Endothelial cell of umbilical vein (primary cell): ENCODE measurements at regions not wholly inside any gene's neighbourhood (a gene's known extent, or its start where the extent isn't known, plus 50 kb on each side); places are given as distances from the start of the nearest gene placed in this dataset.

Experiments used
- BruUV-seq: library from RNA; stranded (reverse); fragments of 400-500 nt; replicated peaks from 2 replicates; lab custom pipeline; 2021; lab: Mats Ljungman, UMichigan
- CTCF ChIA-PET: fragments of 300-600, 350-600 bp; sonication (Branson Sonifier 250); formaldehyde crosslinking; loops from one replicate; lab custom pipeline; 2021; ENCODE audit warnings: antibody characterized with exemption, inconsistent platforms; lab: Charles Lee
- POLR2A ChIA-PET: fragments of 300-600, 350-600 bp; sonication (Branson Sonifier 250); formaldehyde crosslinking; loops from one replicate; lab custom pipeline; 2021; ENCODE audit warnings: antibody characterized with exemption, inconsistent platforms; lab: Charles Lee
- DNase-seq: peaks from one replicate; pipeline ENCODE4 v3.0.0-alpha.2; 2011; ENCODE audit warnings: low read depth, low spot score
- FAIRE-seq: peaks from 2 replicates; lab custom pipeline; 2011; peaks lifted over from hg19 to GRCh38; lab: Jason Lieb, UNC
- H2AFZ ChIP-seq: 2 replicates; pipeline ENCODE4 v1.6.0; 2012; ENCODE audit warnings: low read depth, low read length, control low read depth, inconsistent platforms
- H3K27ac ChIP-seq: 2 replicates; pipeline ENCODE4 v1.5.1; 2011; ENCODE audit warnings: low read depth, mild to moderate bottlenecking, control low read depth, low read length, moderate library complexity; ENCODE audit not compliant: insufficient read depth
- H3K27me3 ChIP-seq, 2 experiments: 2 replicates each; pipeline versions ENCODE4 v1.6.0 to v1.6.1; 2011; ENCODE audit warnings: low read length in 2 of 2, mixed read lengths in 1 of 2; ENCODE audit not compliant: control insufficient read depth in 2 of 2, insufficient read depth in 2 of 2
- H3K36me3 ChIP-seq, 2 experiments: 2 replicates in 1 of 2; 3 replicates in 1 of 2; pipeline ENCODE4 v1.5.1; 2011; ENCODE audit warnings: low read length in 2 of 2, mild to moderate bottlenecking in 1 of 2, moderate library complexity in 1 of 2; ENCODE audit not compliant: control insufficient read depth in 2 of 2, insufficient read depth in 2 of 2; ENCODE audit errors: extremely low read depth in 1 of 2
- H3K4me1 ChIP-seq: 3 replicates; pipeline ENCODE4 v1.5.1; 2011; ENCODE audit warnings: mild to moderate bottlenecking, low read length; ENCODE audit not compliant: control insufficient read depth, insufficient read depth; ENCODE audit errors: extremely low read depth
- H3K4me2 ChIP-seq: 2 replicates; pipeline ENCODE4 v1.6.1; 2011; ENCODE audit warnings: low read length, control low read depth, mixed read lengths; ENCODE audit not compliant: insufficient read depth
- H3K4me3 ChIP-seq, 3 experiments: fragments of 200-600 bp in 1 of 3; sonication (generic), shearing (Covaris generic) in 1 of 3; replicated peaks in 1 of 3; 2 replicates each; pipeline ENCODE4 v1.5.1; 2011 to 2016; ENCODE audit warnings: control low read depth in 3 of 3, low read length in 3 of 3, mild to moderate bottlenecking in 2 of 3, inconsistent platforms in 1 of 3, low read depth in 1 of 3, moderate library complexity in 1 of 3; ENCODE audit not compliant: insufficient read depth in 1 of 3
- H3K79me2 ChIP-seq: 2 replicates; pipeline ENCODE4 v1.6.0; 2012; ENCODE audit warnings: low read length, inconsistent platforms; ENCODE audit not compliant: control insufficient read depth, insufficient read depth
- H3K9ac ChIP-seq: replicated peaks from 2 replicates; pipeline ENCODE3; 2011; ENCODE audit warnings: low read length, control low read depth; ENCODE audit not compliant: insufficient read depth; ENCODE audit errors: extremely low read depth
- H3K9me1 ChIP-seq: replicated peaks from 3 replicates; pipeline ENCODE4 v1.6.0; 2011; ENCODE audit warnings: mild to moderate bottlenecking, low read length; ENCODE audit not compliant: control insufficient read depth, insufficient read depth; ENCODE audit errors: extremely low read depth
- H3K9me3 ChIP-seq: replicated peaks from 2 replicates; pipeline ENCODE4 v1.5.1; 2012; ENCODE audit warnings: low read length, inconsistent platforms; ENCODE audit not compliant: control insufficient read depth, insufficient read depth
- H4K20me1 ChIP-seq: replicated peaks from 2 replicates; pipeline ENCODE3; 2011; ENCODE audit warnings: mild to moderate bottlenecking, low read length; ENCODE audit not compliant: control insufficient read depth, insufficient read depth; ENCODE audit errors: extremely low read depth
- CTCF ChIP-seq, 2 donors: IDR thresholded peaks; 1 replicate in 1 of 2; 2 replicates in 1 of 2; pipeline ENCODE4 v1.5.1; 2011; ENCODE audit warnings: low read length in 2 of 2, mild to moderate bottlenecking in 2 of 2, moderate library complexity in 2 of 2, control low read depth in 1 of 2, inconsistent platforms in 1 of 2, low read depth in 1 of 2; ENCODE audit not compliant: insufficient read depth in 1 of 2; ENCODE audit errors: extremely low read depth in 1 of 2
- EZH2 ChIP-seq: IDR thresholded peaks from 2 replicates; pipeline ENCODE4 v1.6.1; 2012; ENCODE audit warnings: borderline replicate concordance, low read depth, mild to moderate bottlenecking, moderate library complexity, low read length, inconsistent platforms; ENCODE audit not compliant: severe bottlenecking
- FOS ChIP-seq: IDR thresholded peaks from 2 replicates; pipeline ENCODE4 v1.6.1; 2011; ENCODE audit warnings: mild to moderate bottlenecking, low read length, moderate library complexity, borderline replicate concordance; ENCODE audit not compliant: insufficient read depth
- GATA2 ChIP-seq: IDR thresholded peaks from 2 replicates; pipeline ENCODE4 v1.7.0; 2011; ENCODE audit warnings: low read depth, mild to moderate bottlenecking, moderate library complexity, mixed read lengths, low read length; ENCODE audit not compliant: insufficient read length, insufficient read depth
- JUN ChIP-seq: IDR thresholded peaks from 2 replicates; pipeline ENCODE4 v1.6.1; 2011; ENCODE audit warnings: borderline replicate concordance, low read depth; ENCODE audit not compliant: insufficient read length, insufficient read depth
- MAX ChIP-seq: IDR thresholded peaks from 2 replicates; pipeline ENCODE4 v1.6.1; 2011; ENCODE audit not compliant: insufficient read depth, insufficient read length
- MYC ChIP-seq: IDR thresholded peaks from one replicate; pipeline ENCODE4 v1.6.1; 2011; ENCODE audit warnings: mild to moderate bottlenecking, low read depth, low read length
- POLR2A ChIP-seq: IDR thresholded peaks from 2 replicates; pipeline ENCODE4 v1.6.1; 2012; ENCODE audit warnings: low read depth, mild to moderate bottlenecking, control low read depth, low read length
- POLR2AphosphoS5 ChIP-seq: IDR thresholded peaks from 2 replicates; pipeline ENCODE4 v1.6.1; 2012; ENCODE audit warnings: low read depth, mild to moderate bottlenecking, control low read depth, low read length, moderate library complexity; ENCODE audit not compliant: insufficient read depth
- dilution Hi-C: fragments of 300-500 bp; cut with MboI; formaldehyde crosslinking; loops from one replicate; pipeline ENCODE4 v1.15.0; 2019; ENCODE audit warnings: low sequenced_read_pairs; ENCODE audit not compliant: extremely low pct_ligation_motif_present
- intact Hi-C: fragments of 100-400 bp; cut with micrococcal nuclease; formaldehyde crosslinking; loops from one replicate; pipeline ENCODE4 v1.10.0; 2022

- Histone ChIP-seq H3K27ac (no peak overlapping the region), H3K27me3 (no peaks in the 10 kb centered on the region), H3K79me2 (no peaks in the 10 kb centered on the region), H4K20me1 (no peaks in the 10 kb centered on the region), H3K4me3 (no peak overlapping the region), H3K4me1 (no peaks in the 10 kb centered on the region), H3K9me1 (no peaks in the 10 kb centered on the region), H3K9me3 (peaks cover 24% of the 10 kb centered on the region), H3K4me2 (no peak overlapping the region), H2AFZ (no peak overlapping the region), H3K9ac (no peak overlapping the region), H3K36me3 (no peaks in the 10 kb centered on the region)
- TF ChIP-seq MAX (no peak), POLR2A (no peak), EZH2 (no peak), JUN (no peak), FOS (no peak), MYC (no peak), CTCF (IDR thresholded peaks at IDR 0.05; ENCODE audit: extremely low read depth in 1 of 2, insufficient read depth in 1 of 2, low read depth in 1 of 2, low read length in 2 of 2) (no peak), POLR2AphosphoS5 (no peak), GATA2 (no peak)
- FAIRE-seq = no peak
- intact Hi-C loops = no loop called here
- CTCF ChIA-PET = no interaction called here
- no TSS peak for BruUV-seq
- dilution Hi-C loops = no loop called here
- POLR2A ChIA-PET = no interaction called here
- DNase-seq = no peak
Measured at GRCh38 chr22:48393041-48393370, 1434.7 kb downstream of the BRD1 start.
